Liver (tissue), 8 donors: ENCODE measurements at regions not wholly inside any gene's neighbourhood (a gene's known extent, or its start where the extent isn't known, plus 50 kb on each side); places are given as distances from the start of the nearest gene placed in this dataset.

ENCODE experiments used
- DNase-seq: peaks from one replicate; pipeline ENCODE4 v3.0.0-alpha.2; 2017; ENCODE audit warnings: low spot score
- H3K27ac ChIP-seq, 2 donors: one replicate each; pipeline ENCODE4 v1.7.0; 2013; ENCODE audit warnings: inconsistent platforms in 2 of 2, low read length in 2 of 2, control low read depth in 1 of 2, low read depth in 1 of 2, mild to moderate bottlenecking in 1 of 2
- H3K27me3 ChIP-seq, 4 donors: one replicate each; pipeline versions ENCODE4 v1.6.1 to v1.7.0; 2013; ENCODE audit warnings: low read length in 3 of 4, inconsistent platforms in 1 of 4, mild to moderate bottlenecking in 1 of 4, moderate library complexity in 1 of 4; ENCODE audit not compliant: control insufficient read depth in 4 of 4, insufficient read depth in 4 of 4
- H3K36me3 ChIP-seq, 4 donors: one replicate each; pipeline versions ENCODE4 v1.6.1 to v1.7.0; 2013; ENCODE audit warnings: low read length in 3 of 4, mild to moderate bottlenecking in 3 of 4, low read depth in 1 of 4, moderate library complexity in 1 of 4; ENCODE audit not compliant: control insufficient read depth in 4 of 4, insufficient read depth in 3 of 4
- H3K4me1 ChIP-seq, 4 donors: one replicate each; pipeline versions ENCODE4 v1.6.1 to v1.7.0; 2013; ENCODE audit warnings: low read length in 3 of 4, mild to moderate bottlenecking in 3 of 4, moderate library complexity in 1 of 4; ENCODE audit not compliant: control insufficient read depth in 4 of 4, insufficient read depth in 4 of 4
- H3K4me3 ChIP-seq, 3 donors: one replicate each; pipeline versions ENCODE4 v1.6.1 to v1.7.0; 2013; ENCODE audit warnings: low read length in 3 of 3, control low read depth in 1 of 3, low read depth in 1 of 3, mild to moderate bottlenecking in 1 of 3
- H3K9ac ChIP-seq, 2 donors: one replicate each; pipeline ENCODE4 v1.7.0; 2013; ENCODE audit warnings: low read length in 2 of 2, mild to moderate bottlenecking in 2 of 2, moderate library complexity in 2 of 2, control low read depth in 1 of 2, low read depth in 1 of 2
- H3K9me3 ChIP-seq, 4 donors: one replicate each; pipeline versions ENCODE4 v1.6.1 to v1.7.0; 2013; ENCODE audit warnings: low read length in 3 of 4; ENCODE audit not compliant: control insufficient read depth in 4 of 4
- ATF3 ChIP-seq: IDR thresholded peaks from 2 replicates; pipeline ENCODE4 v1.6.1; 2016; ENCODE audit warnings: antibody characterized with exemption
- CTCF ChIP-seq: fragments of 150-350 bp; IDR thresholded peaks from 2 replicates; pipeline ENCODE4 v1.5.1; 2017; ENCODE audit warnings: improper control_type of control experiment, low read depth, low read length; ENCODE audit not compliant: missing input control
- EGR1 ChIP-seq, 2 donors: IDR thresholded peaks; 2 replicates each; pipeline ENCODE4 v1.6.1; 2016 to 2018; ENCODE audit warnings: antibody characterized with exemption in 2 of 2, low read depth in 2 of 2
- FOXA2 ChIP-seq: IDR thresholded peaks from 2 replicates; pipeline ENCODE4 v1.6.1; 2016; ENCODE audit warnings: antibody characterized with exemption
- GABPA ChIP-seq, 2 donors: IDR thresholded peaks in 1 of 2; conservative IDR thresholded peaks in 1 of 2; 2 replicates each; pipeline ENCODE4 v1.6.1; 2016; ENCODE audit warnings: antibody characterized with exemption in 2 of 2, mild to moderate bottlenecking in 1 of 2, moderate library complexity in 1 of 2
- HNF4A ChIP-seq, 2 donors: conservative IDR thresholded peaks; 2 replicates each; pipeline ENCODE4 v1.6.1; 2016; ENCODE audit warnings: antibody characterized with exemption in 2 of 2, mild to moderate bottlenecking in 2 of 2
- HNF4G ChIP-seq: IDR thresholded peaks from 2 replicates; pipeline ENCODE4 v1.6.1; 2016; ENCODE audit warnings: antibody characterized with exemption
- JUND ChIP-seq, 2 donors: IDR thresholded peaks; 2 replicates each; pipeline ENCODE4 v1.6.1; 2016; ENCODE audit warnings: antibody characterized with exemption in 2 of 2
- MAX ChIP-seq: IDR thresholded peaks from 2 replicates; pipeline ENCODE4 v1.6.1; 2016; ENCODE audit warnings: antibody characterized with exemption
- NR2F2 ChIP-seq: IDR thresholded peaks from 2 replicates; pipeline ENCODE4 v1.6.1; 2016; ENCODE audit warnings: antibody characterized with exemption
- RAD21 ChIP-seq, 2 donors: IDR thresholded peaks; 2 replicates each; pipeline ENCODE4 v1.6.1; 2016; ENCODE audit warnings: antibody characterized with exemption in 2 of 2, mild to moderate bottlenecking in 2 of 2
- REST ChIP-seq: IDR thresholded peaks from 2 replicates; pipeline ENCODE4 v1.6.1; 2016; ENCODE audit warnings: antibody characterized with exemption, mild to moderate bottlenecking
- RXRA ChIP-seq, 2 donors: IDR thresholded peaks; 2 replicates each; pipeline ENCODE4 v1.6.1; 2017 to 2018; ENCODE audit warnings: antibody characterized with exemption in 2 of 2, mild to moderate bottlenecking in 1 of 2
- SP1 ChIP-seq: IDR thresholded peaks from 2 replicates; pipeline ENCODE4 v1.6.1; 2018; ENCODE audit warnings: antibody characterized with exemption, mild to moderate bottlenecking
- TAF1 ChIP-seq: conservative IDR thresholded peaks from 2 replicates; pipeline ENCODE4 v1.6.1; 2016; ENCODE audit warnings: antibody characterized with exemption, mild to moderate bottlenecking
- YY1 ChIP-seq: IDR thresholded peaks from 2 replicates; pipeline ENCODE4 v1.6.1; 2016; ENCODE audit warnings: antibody characterized with exemption, mild to moderate bottlenecking
- ZBTB33 ChIP-seq: IDR thresholded peaks from 2 replicates; pipeline ENCODE4 v1.6.1; 2016; ENCODE audit warnings: antibody characterized with exemption
- WGBS: extraction: QIAGEN DNeasy Blood & Tissue Kit; methylation state at CpG from one replicate; pipeline ENCODE4 v1.1.7; 2013; 5-methylcytosine and 5-hydroxymethylcytosine counted together
- donor health status: healthy.
- donor health status: healthy.
- donor health status: healthy.
- donor health status: healthy.
- donor health status: healthy.

- no peaks in the 10 kb centered on the region for H3K27me3 ChIP-seq
- no peak overlapping the region for H3K4me3 ChIP-seq
- H3K27ac ChIP-seq: no peak overlapping the region
- H3K9ac ChIP-seq: no peak overlapping the region
- no peaks in the 10 kb centered on the region for H3K9me3 ChIP-seq
- peaks cover 0 to 22% (median 17%) of the 10 kb centered on the region in 4 donors for H3K4me1 ChIP-seq
- TF ChIP-seq HNF4A (conservative IDR thresholded peaks at IDR 0.05) (peak; percentile 55 to 67), GABPA (IDR thresholded peaks at IDR 0.05 in 1 of 2, conservative IDR thresholded peaks at IDR 0.05 in 1 of 2) (no peak), CTCF (no peak), YY1 (no peak), NR2F2 (no peak), ATF3 (no peak), RXRA (IDR thresholded peaks at IDR 0.05) (peak in 1 of 2 donors; percentile 67), MAX (no peak), EGR1 (IDR thresholded peaks at IDR 0.05; ENCODE audit: low read depth in 2 of 2) (no peak), FOXA2 (no peak), SP1 (peak; percentile 12), RAD21 (IDR thresholded peaks at IDR 0.05) (peak in 1 of 2 donors; percentile 25), REST (no peak)
- 29% methylated on average over 3 of the region's 3 CpGs for WGBS
- no peaks in the 10 kb centered on the region for H3K36me3 ChIP-seq
- no peak for DNase-seq
Observed at GRCh38 chr20:40634891-40635290, 54.1 kb downstream of the MAFB start.

GRCh38 chr20:40633123-40633850 lies 55.7 kb downstream of the MAFB start:
- H3K36me3 ChIP-seq: no peaks in the 10 kb centered on the region
- no peak overlapping the region for H3K4me3 ChIP-seq
- no peaks in the 10 kb centered on the region for H3K9me3 ChIP-seq
- no peak overlapping the region for H3K27ac ChIP-seq
- peak; percentile 20 for DNase-seq
- 87% methylated on average over 5 of the region's 5 CpGs for WGBS
- H3K27me3 ChIP-seq: no peaks in the 10 kb centered on the region
- no peak overlapping the region for H3K9ac ChIP-seq
- peaks cover 0 to 22% (median 17%) of the 10 kb centered on the region in 4 donors for H3K4me1 ChIP-seq
- TF ChIP-seq ZBTB33: no peak
- no peak for TF ChIP-seq FOXA2
- no peak for TF ChIP-seq ATF3
- no peak for TF ChIP-seq YY1
- no peak for TF ChIP-seq NR2F2
- TF ChIP-seq GABPA (IDR thresholded peaks at IDR 0.05 in 1 of 2, conservative IDR thresholded peaks at IDR 0.05 in 1 of 2): no peak
- no peak for TF ChIP-seq CTCF
- no peak for TF ChIP-seq TAF1
- no peak for TF ChIP-seq RAD21 (IDR thresholded peaks at IDR 0.05)
- TF ChIP-seq JUND (IDR thresholded peaks at IDR 0.05): no peak
- TF ChIP-seq HNF4G: no peak
